ENCODE measurements at regions not wholly inside any gene's neighbourhood (a gene's known extent, or its start where the extent isn't known, plus 50 kb on each side); places are given as distances from the start of the nearest gene placed in this dataset.
"Not testable (repeated sequence)": the region's sequence is repeated elsewhere in the genome, so short reads cannot be mapped to it uniquely, and the experiment has no call there.

DNA sequence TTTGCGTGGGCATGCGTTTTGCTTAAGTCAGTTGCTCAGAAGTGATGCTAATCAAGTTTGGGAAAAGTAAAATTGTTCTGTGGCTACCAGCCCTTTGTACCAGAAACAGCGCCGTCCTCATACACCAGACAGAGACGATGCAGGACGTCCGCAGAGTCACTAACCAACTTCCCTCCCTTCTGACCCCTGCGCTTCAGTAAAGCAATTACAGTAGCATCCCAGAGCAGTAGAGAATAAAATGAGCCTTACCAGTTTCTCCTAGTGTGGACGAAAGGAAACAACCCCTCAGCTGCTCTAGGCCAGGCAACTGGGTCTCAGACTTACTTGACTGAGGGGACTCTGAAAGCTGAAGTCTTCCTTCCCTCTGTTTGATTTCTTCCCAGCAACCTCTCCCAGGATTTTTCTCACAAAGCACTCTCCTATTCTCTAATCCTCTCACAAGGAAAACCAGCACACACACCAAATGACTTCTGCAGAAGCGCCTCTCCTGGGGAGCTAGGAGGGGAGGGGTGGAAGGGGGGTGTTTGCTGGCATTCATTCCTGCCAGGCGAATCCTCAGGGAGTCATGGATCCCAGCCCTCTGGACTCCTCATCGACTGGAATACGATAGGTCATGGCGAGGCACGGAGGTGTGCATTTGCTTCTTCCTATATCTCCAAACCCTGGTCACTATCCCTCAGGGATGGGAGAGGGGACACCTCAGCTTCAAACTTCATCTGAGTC, 56.0 kb upstream of the MID1 start:
- H3K36me3 ChIP-seq (ENCODE audit: control insufficient read depth, insufficient read depth, low read length), result no peaks in the 10 kb centered on the region
- H3K27me3 ChIP-seq (replicated peaks; ENCODE audit: control insufficient read depth, insufficient read depth, low read length), result no peaks in the 10 kb centered on the region
- TF ChIP-seq, protein P1, sequence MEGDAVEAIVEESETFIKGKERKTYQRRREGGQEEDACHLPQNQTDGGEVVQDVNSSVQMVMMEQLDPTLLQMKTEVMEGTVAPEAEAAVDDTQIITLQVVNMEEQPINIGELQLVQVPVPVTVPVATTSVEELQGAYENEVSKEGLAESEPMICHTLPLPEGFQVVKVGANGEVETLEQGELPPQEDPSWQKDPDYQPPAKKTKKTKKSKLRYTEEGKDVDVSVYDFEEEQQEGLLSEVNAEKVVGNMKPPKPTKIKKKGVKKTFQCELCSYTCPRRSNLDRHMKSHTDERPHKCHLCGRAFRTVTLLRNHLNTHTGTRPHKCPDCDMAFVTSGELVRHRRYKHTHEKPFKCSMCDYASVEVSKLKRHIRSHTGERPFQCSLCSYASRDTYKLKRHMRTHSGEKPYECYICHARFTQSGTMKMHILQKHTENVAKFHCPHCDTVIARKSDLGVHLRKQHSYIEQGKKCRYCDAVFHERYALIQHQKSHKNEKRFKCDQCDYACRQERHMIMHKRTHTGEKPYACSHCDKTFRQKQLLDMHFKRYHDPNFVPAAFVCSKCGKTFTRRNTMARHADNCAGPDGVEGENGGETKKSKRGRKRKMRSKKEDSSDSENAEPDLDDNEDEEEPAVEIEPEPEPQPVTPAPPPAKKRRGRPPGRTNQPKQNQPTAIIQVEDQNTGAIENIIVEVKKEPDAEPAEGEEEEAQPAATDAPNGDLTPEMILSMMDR (IDR thresholded peaks at IDR 0.05; ENCODE audit: insufficient read depth, low read length, poor library complexity, severe bottlenecking), result no peak
- DNase-seq (ENCODE audit: extremely low read depth, insufficient read length), result no peak
- H3K4me3 ChIP-seq (replicated peaks; ENCODE audit: low read depth, low read length), result no peak overlapping the region

DNA sequence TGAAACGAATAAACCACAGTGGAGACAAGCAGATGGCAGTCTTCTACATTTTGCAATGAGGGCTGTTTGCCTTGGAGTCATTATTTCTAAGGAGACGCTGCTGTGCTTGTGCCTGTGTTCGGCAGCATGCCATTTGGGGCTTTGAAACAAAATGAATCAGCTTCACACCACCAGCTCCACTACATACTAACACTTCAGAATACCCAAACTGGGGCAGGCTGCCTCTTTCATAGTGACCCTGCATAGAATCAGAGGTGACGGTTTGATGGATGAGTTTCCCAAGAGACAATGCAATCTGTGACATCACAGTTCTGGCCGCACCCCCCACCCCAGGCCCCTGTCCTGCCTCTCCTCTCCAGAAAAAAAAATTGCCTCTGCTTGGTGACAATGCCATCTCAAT, 57.1 kb upstream of the MID1 start:
- no peak for DNase-seq (ENCODE audit: extremely low read depth, insufficient read length)

DNA sequence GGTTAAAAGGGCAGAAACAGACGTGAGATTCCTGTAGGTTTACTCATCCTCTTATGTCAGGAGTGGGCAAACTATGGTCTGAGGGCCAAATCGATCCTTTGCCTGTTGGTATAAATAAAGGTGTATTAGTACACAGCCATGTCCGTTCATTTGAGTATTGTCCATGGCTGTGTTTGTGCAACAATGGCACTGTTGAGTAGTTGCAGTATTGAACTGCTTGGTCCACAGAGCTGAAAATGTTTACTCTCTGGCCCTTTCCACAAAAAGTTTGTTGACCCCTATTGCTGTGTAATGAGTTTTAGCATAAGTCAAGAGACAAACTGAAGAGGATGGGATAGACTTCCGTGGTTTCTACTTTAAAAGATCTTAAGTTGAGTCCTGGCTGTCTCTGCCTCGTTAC, 59.0 kb upstream of the MID1 start:
- no peaks in the 10 kb centered on the region for H3K36me3 ChIP-seq (ENCODE audit: control insufficient read depth, insufficient read depth, low read length)
- TF ChIP-seq, protein P1 (IDR thresholded peaks at IDR 0.05; ENCODE audit: insufficient read depth, low read length, poor library complexity, severe bottlenecking), result no peak

More for the DNA sequence above, 57.1 kb upstream of the MID1 start:
- TF ChIP-seq, protein P1 (IDR thresholded peaks at IDR 0.05; ENCODE audit: insufficient read depth, low read length, poor library complexity, severe bottlenecking), result no peak
- H3K36me3 ChIP-seq (ENCODE audit: control insufficient read depth, insufficient read depth, low read length), result no peaks in the 10 kb centered on the region
- no peak overlapping the region for H3K4me3 ChIP-seq (replicated peaks; ENCODE audit: low read depth, low read length)
- H3K27me3 ChIP-seq (replicated peaks; ENCODE audit: control insufficient read depth, insufficient read depth, low read length), result no peaks in the 10 kb centered on the region

DNA sequence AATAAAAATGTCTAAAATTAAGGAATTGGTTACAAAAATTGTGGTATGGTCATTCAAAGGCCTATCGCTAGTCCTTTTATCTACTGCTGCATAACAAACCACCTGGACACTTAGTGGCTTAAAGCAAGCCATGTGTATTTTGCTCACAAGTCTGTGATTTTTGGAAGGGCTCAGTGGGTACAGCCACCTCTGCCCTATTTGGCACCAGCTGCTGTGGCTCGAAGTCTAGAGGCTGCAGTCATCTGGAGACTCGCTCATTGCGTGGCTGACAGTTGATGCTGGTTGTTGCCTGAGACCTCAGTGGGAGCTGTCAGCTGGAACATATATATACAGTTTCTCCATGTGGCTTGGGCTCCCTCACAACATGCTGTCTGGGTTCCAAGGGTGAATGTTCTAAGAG, 60.8 kb upstream of the MID1 start:
- no peaks in the 10 kb centered on the region for H3K27me3 ChIP-seq (replicated peaks; ENCODE audit: control insufficient read depth, insufficient read depth, low read length)
- TF ChIP-seq, protein P1 (IDR thresholded peaks at IDR 0.05; ENCODE audit: insufficient read depth, low read length, poor library complexity, severe bottlenecking), result no peak

More for the DNA sequence above, 59.0 kb upstream of the MID1 start:
- DNase-seq (ENCODE audit: extremely low read depth, insufficient read length), result no peak
- Histone ChIP-seq H3K4me3 (replicated peaks; ENCODE audit: low read depth, low read length) (no peak overlapping the region), H3K27me3 (replicated peaks; ENCODE audit: control insufficient read depth, insufficient read depth, low read length) (no peaks in the 10 kb centered on the region)

DNA sequence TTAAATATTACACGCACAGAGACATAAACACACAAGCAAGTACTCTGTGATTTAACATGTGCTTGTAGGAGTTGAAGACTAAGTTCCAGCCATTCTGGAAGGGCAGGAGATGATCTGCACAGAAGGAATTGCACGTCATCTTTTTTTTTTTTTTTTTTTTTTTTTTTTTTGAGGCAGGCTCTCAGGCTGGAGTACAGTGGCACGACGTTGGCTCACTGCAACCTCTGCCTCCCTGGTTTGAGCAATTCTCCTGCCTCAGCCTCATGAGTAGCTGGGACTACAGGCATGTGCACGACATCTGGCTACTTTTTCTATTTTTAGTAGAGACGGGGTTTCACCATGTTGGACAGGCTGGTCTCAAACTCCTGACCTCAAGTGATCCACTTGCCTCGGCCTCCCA, 63.2 kb upstream of the MID1 start:
- H3K36me3 ChIP-seq (ENCODE audit: control insufficient read depth, insufficient read depth, low read length); H3K27me3 ChIP-seq (replicated peaks; ENCODE audit: control insufficient read depth, insufficient read depth, low read length); H3K4me3 ChIP-seq (replicated peaks; ENCODE audit: low read depth, low read length); DNase-seq (ENCODE audit: extremely low read depth, insufficient read length): not testable (repeated sequence)

More for the DNA sequence above, 60.8 kb upstream of the MID1 start:
- H3K4me3 ChIP-seq (replicated peaks; ENCODE audit: low read depth, low read length), result no peak overlapping the region
- DNase-seq (ENCODE audit: extremely low read depth, insufficient read length), result no peak
- H3K36me3 ChIP-seq (ENCODE audit: control insufficient read depth, insufficient read depth, low read length), result no peaks in the 10 kb centered on the region

DNA sequence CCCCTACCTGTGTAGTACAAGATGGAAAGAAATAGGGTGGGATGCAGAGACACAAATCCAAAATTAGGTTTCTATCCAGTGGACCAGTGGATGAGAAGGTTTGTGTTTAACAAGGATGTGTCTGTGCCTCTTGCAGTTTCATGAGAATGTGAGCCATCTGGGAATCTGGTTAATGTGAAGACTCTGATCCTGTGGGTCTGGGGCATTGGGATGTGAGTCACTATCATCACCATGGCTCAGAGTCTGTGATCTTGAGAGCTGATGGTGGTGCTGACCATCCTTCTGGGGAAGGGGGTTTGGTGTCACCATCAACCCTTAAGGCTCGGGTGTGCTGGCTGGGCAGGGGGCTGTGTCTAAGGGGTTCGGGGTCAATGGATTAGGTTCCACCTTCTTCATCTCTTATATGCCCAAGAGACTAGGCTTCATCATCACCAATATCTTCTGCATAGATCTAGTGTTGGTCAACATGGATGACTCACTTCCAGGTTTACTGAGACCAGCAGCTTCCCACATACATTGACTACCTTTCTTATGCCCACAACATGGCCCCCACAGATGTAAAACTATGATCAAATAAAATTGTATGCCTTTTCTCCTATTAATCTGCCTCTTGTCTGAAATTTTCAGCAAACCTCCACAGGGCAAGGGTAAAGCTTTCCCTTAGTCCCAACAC, 65.7 kb upstream of the MID1 start:
- TF ChIP-seq, protein P1 (IDR thresholded peaks at IDR 0.05; ENCODE audit: insufficient read depth, low read length, poor library complexity, severe bottlenecking), result no peak
- H3K36me3 ChIP-seq (ENCODE audit: control insufficient read depth, insufficient read depth, low read length), result no peaks in the 10 kb centered on the region
- no peaks in the 10 kb centered on the region for H3K27me3 ChIP-seq (replicated peaks; ENCODE audit: control insufficient read depth, insufficient read depth, low read length)
- DNase-seq (ENCODE audit: extremely low read depth, insufficient read length), result no peak
- H3K4me3 ChIP-seq (replicated peaks; ENCODE audit: low read depth, low read length), result no peak overlapping the region

DNA sequence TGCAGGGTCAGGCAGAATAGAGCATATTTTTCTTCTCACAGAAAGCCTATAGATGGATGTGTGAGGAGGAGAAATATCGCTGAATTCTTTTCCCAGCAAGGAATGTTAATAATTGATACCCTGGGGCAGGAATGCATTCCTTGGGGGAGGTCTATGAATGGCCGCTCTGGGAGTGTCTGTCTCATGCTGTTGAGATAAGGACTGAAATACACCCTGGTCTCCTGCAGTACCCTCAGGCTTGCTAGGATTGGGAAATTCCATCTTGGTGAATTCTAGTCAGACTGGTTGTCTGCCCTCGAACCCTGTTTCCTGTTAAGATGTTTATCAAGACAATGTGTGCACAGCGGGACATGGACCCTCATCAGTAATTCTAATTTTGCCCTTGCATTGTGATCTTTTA, 71.4 kb upstream of the MID1 start:
- not testable (repeated sequence) for H3K27me3 ChIP-seq (replicated peaks; ENCODE audit: control insufficient read depth, insufficient read depth, low read length); DNase-seq (ENCODE audit: extremely low read depth, insufficient read length); H3K36me3 ChIP-seq (ENCODE audit: control insufficient read depth, insufficient read depth, low read length); H3K4me3 ChIP-seq (replicated peaks; ENCODE audit: low read depth, low read length)
